DMS79 treated with DMSO at 0.1 percent for 48 hours (cell line): ENCODE measurements at regions not wholly inside any gene's neighbourhood (a gene's known extent, or its start where the extent isn't known, plus 50 kb on each side); places are given as distances from the start of the nearest gene placed in this dataset.
A peak's percentile ranks its signal among the peaks of the same experiment; 100 is the strongest.
"Not testable (repeated sequence)": the region's sequence is repeated elsewhere in the genome, so short reads cannot be mapped to it uniquely, and the experiment has no call there.

ENCODE experiments used
- DNase-seq: peaks from one replicate; lab custom pipeline; 2025; lab: John Stamatoyannopoulos, UW

GRCh38 chr5:68115584-68115983, 100.0 kb upstream of the PIK3R1 start:
- DNase-seq, result no peak

DNA sequence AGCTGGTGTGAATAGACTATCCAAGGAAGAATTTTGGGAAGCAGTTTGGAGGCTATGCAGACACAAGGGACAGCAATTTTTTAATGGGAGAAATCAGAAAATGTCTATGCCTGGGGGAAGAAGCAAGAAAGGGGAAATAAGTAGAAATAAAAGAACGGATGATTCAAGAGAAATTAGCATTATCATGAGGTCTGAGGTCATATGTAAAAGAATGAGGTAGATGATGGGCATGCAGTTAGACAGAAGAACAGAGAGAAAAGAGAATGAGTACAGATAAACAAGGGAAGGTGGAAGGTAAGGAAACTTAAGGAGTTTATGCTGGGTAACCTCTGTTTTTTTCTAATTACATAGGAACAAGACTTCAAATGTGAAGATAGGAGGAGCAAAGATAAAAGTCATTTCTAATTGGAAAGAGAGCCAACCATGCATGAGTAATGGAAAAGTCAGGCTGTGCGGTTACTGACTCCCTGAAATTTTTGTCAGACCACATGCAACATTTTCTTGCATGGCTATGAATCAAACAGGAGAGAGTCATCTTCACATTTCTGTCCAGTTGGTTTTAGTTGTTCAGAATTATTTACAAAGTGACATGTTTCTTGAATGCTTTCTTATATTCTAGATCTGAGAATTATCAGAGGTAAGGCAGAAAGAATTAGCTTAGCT, 101.0 kb upstream of the PIK3R1 start:
- DNase-seq, result no peak

DNA sequence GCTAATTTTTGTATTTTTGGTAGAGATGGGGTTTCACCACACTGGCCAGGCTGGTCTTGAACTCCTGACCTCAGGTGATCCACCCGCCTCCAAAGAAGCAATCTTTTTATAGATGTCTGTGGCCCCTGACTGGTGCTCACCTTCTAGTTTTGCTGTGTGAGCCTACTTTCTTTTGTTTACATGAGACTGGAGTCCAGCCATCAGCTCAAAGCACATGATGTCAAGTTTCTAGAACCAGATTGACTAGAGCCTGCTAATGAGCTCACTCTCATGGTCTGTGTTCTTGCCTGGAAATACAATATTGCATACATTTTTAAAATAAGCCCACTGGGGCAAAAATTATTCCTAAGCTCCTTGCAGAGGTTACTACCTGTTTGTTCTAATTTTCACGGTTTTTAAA, 102.9 kb upstream of the PIK3R1 start:
- no peak for DNase-seq

GRCh38 chr5:68110894-68111293, 104.7 kb upstream of the PIK3R1 start:
- DNase-seq, result no peak

DNA sequence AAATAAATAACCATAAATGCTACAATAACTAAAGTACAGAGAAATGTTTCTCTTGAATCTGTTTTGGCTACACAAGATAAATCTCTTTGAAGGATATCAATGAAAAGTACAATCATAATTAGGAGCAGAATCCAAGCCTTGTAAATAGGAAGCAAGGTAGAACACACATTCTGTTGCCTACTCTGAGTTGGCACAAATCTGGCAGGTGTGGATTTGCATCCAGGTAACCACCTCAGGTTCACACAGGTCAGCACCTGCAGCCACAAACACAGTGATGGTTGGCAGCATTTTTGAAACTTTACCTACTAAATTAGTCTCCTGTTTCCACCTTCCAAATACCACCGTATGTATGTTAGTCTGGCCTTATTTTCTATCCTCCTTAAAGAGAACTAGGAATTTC, 105.3 kb upstream of the PIK3R1 start:
- no peak for DNase-seq

DNA sequence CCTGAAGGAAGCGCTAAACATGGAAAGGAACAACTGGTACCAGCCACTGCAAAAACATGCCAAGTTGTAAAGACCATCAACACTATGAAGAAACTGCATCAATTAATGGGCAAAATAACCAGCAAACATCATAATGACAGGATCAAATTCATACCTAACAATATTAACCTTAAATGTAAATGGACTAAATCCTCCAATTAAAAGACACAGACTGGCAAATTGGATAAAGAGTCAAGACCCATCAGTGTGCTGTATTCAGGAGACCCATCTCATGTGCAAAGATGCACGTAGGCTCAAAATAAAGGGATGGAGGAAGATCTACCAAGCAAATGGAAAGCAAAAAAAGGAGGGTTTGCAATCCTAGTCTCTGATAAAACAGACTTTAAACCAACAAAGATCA, 111.3 kb upstream of the PIK3R1 start:
- DNase-seq, result not testable (repeated sequence)

- DNase-seq, result not testable (repeated sequence)
These were observed 112.3 kb upstream of the PIK3R1 start for GRCh38 chr5:68103297-68103696.

DNA sequence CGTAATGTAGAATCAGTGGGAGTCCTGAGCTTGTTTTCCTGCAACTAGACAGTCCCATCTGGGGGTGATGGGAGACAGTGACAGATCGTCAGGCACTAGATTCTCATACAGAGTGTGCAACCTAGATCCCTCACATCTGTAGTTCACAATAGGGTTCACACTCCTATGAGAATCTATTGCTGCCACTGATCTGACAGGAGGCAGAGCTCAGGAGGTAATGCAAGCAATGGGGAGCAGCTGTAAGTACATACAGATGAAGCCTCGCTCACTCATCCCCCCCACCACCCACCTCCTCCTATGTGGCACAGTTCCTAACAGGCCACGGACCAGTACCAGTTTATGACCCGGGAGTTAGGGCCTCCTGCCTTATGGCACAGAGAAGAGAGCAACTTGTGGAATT, 116.2 kb upstream of the PIK3R1 start:
- DNase-seq, result no peak

GRCh38 chr5:68093455-68094159, 121.9 kb upstream of the PIK3R1 start:
- DNase-seq, result no peak

- DNase-seq, result no peak
These were observed 127.3 kb upstream of the PIK3R1 start for GRCh38 chr5:68088302-68088701.

DNA sequence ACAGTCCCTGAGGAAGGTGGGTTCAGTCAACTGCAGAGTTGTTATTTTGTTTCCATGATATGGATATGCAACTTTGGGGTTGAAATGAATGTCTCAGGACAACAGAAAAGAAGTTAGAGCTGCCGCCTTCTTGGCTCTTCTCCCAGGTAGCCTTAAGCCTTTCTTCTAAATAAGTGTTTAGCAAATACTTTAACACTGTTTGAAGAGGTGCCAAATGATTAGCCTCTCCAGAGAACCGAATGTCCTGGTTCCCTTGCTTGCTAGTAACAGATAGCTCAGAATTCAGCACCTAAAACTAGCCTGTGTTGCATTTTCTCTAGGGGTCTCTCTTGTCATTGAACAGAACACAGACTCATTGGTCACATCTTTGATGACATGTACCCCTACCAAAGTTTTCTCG, 127.7 kb upstream of the PIK3R1 start:
- DNase-seq, result peak; percentile 36

GRCh38 chr5:68086857-68087256, 128.7 kb upstream of the PIK3R1 start:
- DNase-seq, result no peak

- DNase-seq, result no peak
These were observed 129.1 kb upstream of the PIK3R1 start for GRCh38 chr5:68086439-68086838.

GRCh38 chr5:68084396-68084795, 131.2 kb upstream of the PIK3R1 start:
- no peak for DNase-seq

GRCh38 chr5:68080282-68081050, 135.1 kb upstream of the PIK3R1 start:
- DNase-seq, result no peak

- DNase-seq, result no peak
These were observed 138.1 kb upstream of the PIK3R1 start for GRCh38 chr5:68077349-68077894.

DNA sequence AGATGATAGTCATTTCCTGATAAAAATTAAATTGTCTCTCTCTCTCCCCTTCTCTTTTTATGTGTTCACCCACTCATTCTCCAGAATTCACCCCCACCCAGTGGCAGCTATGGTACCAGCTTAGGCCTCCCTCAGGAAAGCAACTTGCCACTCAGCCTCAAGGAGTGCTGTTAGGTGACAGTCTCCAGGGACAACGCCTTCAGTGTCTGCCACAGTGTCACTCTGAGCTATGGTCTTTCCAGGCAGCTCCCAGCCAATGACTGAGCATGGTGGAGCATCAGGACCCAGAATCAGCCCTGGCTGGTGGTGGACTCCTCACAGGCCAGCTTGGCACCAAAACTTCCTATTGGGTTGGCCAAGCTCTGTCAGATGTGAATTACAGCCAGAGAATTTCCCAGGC, 140.9 kb upstream of the PIK3R1 start:
- no peak for DNase-seq

GRCh38 chr5:68074048-68074632, 141.4 kb upstream of the PIK3R1 start:
- DNase-seq, result peak; percentile 18

DNA sequence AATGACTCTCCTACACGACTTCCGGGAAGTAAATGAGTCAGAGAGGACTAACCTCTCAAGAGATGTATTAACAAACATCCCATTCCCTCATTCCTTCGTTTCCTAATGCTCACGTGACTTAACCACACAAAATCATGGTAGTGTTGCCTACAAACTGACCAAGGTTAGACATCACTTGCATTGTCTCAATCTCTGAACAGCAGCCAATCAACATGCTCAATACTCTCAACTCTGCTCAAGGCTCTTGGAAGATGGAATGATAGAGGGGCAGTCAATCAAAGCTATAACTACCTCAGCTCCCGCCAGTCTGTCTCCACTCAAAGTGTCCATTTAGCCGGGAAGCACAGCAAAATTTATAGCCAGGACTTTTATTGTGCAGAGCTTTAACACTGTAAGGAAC, 143.8 kb upstream of the PIK3R1 start:
- no peak for DNase-seq

DNA sequence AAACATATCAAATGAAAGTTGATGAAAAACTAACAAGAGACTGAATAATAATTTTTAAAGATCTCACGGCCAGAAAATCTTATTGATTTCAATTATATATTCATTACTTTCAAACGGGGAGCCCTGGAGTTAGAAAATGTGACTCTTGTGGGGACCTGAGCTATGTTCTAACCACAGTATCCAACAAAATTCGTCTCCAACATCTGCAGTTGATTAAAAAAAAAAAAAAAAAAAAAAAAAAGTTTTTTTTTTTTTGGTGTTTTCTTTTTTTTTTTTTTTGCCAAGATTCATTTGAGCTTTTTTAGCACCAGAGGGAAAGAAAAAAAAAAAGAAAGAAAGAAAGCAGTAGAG, 144.3 kb upstream of the PIK3R1 start:
- DNase-seq, result no peak

DNA sequence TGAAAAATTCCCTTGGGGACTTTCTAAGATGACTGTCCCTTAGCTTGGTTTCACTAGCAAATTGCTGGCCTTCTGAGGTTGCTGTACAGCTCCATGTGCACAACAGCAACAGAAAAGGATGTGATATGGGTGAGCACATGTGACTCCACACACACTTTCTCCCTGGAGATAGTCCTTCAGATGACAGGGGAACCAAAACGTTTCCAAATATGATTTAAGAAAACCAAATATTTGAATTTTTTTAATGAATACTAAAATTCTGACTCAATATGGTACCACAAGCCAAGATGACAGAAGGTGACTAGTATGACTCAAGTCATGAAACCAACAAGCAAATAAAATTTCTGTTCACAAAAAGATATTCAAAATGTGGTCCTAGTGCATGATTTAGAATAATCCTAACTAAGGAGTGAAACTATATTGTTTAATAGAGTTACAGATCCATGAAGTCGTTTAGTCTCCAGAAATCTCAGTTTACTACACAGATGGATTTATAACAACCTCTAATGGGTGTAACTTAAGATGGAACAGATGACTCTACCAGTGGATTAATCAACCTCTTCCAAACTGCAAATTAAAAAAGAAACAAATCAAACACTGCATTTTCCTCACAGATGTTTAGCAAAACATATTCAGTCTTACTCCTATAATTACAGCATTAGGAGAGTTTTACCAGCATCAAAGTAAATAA, 144.8 kb upstream of the PIK3R1 start:
- DNase-seq, result no peak
